NB4 (cell line): ENCODE measurements at regions not wholly inside any gene's neighbourhood (a gene's known extent, or its start where the extent isn't known, plus 50 kb on each side); places are given as distances from the start of the nearest gene placed in this dataset.
"Not testable (repeated sequence)": the region's sequence is repeated elsewhere in the genome, so short reads cannot be mapped to it uniquely, and the experiment has no call there.

Experiments
- DNase-seq: peaks from one replicate; pipeline ENCODE4 v3.0.0; 2010; ENCODE audit warnings: low read depth
- H3K4me3 ChIP-seq: one replicate; pipeline ENCODE4 v1.5.1; 2011; ENCODE audit warnings: mild to moderate bottlenecking, low read depth, low read length, moderate library complexity
- MYC ChIP-seq: IDR thresholded peaks from 2 replicates; pipeline ENCODE4 v1.6.1; 2011; ENCODE audit warnings: low read depth, low read length
- POLR2A ChIP-seq: IDR thresholded peaks from 2 replicates; pipeline ENCODE4 v1.6.1; 2011; ENCODE audit warnings: mild to moderate bottlenecking; ENCODE audit not compliant: insufficient read length; ENCODE audit errors: extremely low read depth
- TF ChIP-seq, protein P1 (sequence below): IDR thresholded peaks from one replicate; pipeline ENCODE4 v1.5.1; 2012; ENCODE audit warnings: low read depth, low read length
- TF ChIP-seq, protein P2 (sequence below): IDR thresholded peaks from 2 replicates; pipeline ENCODE4 v1.6.1; 2011; ENCODE audit warnings: low read depth, low read length

DNA sequence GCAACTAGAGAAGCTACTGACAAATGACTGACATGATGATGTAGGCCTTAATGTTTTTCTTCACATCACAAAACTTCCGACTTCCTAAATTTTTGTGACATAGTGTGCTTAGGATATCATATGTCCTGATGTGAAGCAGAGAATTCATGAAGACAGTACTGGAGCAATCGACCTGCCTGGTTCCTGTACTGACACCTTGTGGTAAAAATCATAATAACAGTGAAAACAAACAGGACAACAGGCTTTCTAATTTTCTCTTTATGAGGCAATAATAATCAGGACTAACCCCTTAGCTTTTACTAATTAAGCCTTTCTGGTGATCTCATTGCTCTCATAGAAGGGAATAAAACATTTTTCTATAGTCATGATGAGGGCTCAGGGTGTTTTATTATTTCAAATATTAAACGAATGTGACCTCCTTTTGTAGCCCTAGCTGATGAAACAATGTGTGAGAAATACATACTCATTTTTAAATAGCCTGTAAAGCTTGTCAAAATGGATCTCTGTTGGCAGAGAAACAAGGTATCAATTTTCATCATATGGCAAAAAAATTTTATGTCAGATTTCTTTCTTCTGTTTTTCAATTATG is 158.4 kb downstream of the TENT5D start:
- peak; percentile 32 for DNase-seq
- no peak overlapping the region for H3K4me3 ChIP-seq
- TF ChIP-seq, protein P1, sequence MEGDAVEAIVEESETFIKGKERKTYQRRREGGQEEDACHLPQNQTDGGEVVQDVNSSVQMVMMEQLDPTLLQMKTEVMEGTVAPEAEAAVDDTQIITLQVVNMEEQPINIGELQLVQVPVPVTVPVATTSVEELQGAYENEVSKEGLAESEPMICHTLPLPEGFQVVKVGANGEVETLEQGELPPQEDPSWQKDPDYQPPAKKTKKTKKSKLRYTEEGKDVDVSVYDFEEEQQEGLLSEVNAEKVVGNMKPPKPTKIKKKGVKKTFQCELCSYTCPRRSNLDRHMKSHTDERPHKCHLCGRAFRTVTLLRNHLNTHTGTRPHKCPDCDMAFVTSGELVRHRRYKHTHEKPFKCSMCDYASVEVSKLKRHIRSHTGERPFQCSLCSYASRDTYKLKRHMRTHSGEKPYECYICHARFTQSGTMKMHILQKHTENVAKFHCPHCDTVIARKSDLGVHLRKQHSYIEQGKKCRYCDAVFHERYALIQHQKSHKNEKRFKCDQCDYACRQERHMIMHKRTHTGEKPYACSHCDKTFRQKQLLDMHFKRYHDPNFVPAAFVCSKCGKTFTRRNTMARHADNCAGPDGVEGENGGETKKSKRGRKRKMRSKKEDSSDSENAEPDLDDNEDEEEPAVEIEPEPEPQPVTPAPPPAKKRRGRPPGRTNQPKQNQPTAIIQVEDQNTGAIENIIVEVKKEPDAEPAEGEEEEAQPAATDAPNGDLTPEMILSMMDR: peak; percentile 27
- no peak for TF ChIP-seq MYC
- TF ChIP-seq POLR2A: no peak
- TF ChIP-seq, protein P2, sequence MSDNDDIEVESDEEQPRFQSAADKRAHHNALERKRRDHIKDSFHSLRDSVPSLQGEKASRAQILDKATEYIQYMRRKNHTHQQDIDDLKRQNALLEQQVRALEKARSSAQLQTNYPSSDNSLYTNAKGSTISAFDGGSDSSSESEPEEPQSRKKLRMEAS: no peak

DNA sequence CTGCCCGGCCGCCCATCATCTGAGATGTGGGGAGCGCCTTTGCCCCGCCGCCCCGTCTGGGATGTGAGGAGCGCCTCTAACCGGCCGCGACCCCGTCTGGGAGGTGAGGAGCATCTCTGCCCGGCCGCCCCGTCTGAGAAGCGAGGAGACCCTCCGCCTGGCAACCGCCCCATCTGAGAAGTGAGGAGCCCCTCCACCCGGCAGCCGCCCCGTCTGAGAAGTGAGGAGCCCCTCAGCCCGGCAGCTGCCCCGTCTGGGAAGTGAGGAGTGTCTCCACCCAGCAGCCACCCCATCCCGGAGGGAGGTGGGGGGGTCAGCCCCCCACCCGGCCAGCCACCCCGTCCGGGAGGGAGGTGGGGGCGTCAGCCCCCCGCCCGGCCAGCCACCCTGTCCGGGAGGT is 170.7 kb downstream of the TENT5D start:
- not testable (repeated sequence) for H3K4me3 ChIP-seq, DNase-seq

DNA sequence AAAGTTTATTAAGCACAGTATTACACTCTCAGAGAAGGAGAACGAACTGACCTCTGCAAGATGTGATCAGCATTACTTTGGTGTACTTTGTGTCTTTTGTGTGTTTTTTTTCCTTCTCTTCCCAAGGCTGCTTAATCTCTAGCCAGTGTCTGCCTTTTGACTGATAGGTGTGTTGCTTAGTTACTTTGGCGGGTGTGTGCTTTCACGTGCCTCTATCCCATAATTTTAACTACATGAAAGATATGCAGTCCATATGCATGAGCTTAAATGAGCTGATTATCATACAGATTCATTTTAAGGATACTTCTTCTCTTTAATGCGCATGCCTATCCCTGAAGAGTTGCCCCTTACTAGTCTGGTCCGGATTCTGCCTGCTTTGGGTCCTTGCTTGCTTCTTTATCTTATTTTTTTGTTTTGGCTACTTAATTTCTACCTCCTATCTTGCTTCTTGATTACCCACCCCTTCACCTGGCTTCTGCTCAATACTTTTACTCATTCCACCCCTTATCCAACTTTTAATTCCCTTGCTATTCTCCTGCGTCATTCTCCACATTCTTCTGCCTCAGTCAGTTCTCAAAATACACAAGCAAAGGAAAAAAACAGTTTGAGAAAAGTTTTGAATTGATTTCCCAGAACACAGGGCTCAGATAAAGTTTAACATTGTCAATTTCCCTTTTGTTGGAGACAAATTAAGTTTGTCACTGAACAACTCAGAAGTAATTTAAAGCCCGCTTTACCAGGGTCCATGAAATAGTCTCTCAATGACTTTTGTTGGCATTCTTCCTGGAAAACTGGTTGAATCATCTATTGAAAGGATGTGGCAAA is 182.0 kb downstream of the TENT5D start:
- no peak overlapping the region for H3K4me3 ChIP-seq

More for the DNA sequence above, 182.0 kb downstream of the TENT5D start:
- TF ChIP-seq MYC (no peak), POLR2A (no peak)
- TF ChIP-seq, protein P1: no peak
- TF ChIP-seq, protein P2: no peak
- no peak for DNase-seq
